ENCODE measurements at regions not wholly inside any gene's neighbourhood (a gene's known extent, or its start where the extent isn't known, plus 50 kb on each side); places are given as distances from the start of the nearest gene placed in this dataset.
A peak's percentile ranks its signal among the peaks of the same experiment; 100 is the strongest.
"Not testable (repeated sequence)": the region's sequence is repeated elsewhere in the genome, so short reads cannot be mapped to it uniquely, and the experiment has no call there.

DNA sequence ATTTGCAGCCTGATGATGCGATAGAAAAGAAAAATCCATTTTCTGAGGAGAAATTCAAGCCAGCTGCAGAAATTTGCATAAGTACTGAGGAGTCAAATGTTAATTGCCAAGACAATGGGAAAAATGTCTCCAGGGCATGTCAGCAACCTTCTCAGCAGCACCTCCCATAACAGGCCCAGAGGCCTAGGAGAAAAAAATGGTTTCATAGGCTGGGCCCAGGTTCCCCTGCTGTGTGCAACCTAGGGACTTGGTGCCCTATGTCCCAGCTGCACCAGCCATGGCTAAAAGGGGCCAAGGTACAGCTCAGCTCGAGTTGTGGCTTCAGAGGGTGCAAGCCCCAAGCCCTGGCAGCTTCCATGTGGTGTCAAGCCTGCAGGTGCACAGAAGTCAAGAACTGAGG, 144.8 kb upstream of the PRKD1 start:
- not testable (repeated sequence) for DNase-seq

DNA sequence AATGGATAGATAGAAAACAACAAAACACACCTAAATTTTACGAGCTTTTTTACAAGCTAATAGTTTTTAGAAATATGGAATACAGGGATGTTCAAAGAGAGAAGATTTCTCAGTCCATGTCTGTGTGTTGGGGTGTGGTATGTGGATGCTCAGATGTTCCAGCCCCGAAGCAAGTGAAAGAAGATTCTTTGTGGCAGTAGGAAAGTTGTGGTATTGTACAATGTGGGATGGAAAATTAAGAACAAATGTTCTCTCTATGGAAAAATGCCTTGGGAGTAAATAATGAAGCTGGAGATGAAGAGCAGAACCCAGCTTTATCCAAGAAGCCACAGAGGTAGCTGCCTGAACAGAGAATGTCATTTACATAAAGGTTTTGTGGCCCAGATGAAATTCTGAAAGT, 150.3 kb upstream of the PRKD1 start:
- no peak for DNase-seq

DNA sequence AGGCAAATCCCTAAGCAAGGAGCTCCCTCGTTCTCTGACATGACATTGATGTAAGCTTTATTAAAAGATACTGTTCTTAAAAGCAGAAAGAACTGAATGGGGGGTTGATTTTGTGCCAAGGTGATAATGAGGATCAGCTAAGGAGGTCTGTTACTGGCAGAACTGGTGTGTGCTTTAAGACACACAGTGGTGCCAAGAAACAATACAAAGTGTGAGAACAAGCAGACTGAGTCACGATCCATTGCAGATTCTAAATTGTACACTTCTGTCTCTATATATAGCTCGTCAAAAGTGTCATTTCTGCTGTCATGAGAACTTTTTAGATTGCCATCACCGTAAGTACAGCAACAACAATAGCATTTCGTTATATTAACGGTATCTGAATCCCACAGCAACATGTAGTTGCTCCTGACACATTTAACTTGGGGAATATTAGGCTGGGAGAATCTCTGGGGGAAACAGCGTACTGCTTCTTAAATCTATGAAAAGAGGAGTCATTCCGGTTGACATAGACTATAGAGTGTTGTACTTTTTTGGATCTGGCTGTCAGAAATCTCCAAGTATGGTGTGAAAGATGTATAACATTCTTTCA, 151.3 kb upstream of the PRKD1 start:
- no peak for DNase-seq

DNA sequence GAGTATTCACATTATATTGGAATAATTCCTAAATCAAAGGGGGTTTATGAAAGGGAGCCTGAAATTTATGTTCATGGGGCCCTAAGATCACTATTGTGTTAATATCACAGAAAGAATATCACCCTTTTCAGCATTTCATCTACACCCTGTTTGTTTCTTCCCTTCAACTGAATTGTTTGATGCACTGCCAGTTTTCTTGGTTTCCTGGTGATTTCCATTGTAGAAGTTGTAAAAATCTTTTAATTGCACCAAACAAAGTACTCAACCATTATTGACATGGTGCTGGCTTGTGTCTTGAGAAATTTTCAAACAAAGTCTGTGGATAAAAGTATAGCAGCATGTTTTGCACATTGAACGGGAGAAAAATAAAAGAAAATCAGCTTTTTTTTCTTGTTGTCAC, 154.8 kb upstream of the PRKD1 start:
- DNase-seq, result no peak

DNA sequence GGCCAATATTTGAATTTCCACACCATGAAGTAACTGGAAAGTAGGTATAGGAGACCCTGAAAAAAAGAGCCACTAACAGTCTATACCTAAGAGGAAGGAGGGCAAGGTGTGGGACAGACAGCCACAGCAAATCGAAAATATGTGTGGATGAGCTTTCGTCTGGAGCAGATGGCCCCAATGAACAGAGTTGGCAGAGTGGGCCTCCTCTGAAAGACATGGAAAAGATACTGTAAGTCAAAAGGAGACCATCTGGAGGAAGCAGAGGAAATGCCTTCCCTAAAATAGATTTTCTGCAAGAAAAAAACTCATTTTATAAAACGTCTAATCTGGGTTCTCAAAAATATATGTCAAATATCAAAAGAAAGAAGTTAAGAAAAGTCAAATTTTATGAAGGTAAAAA, 157.2 kb upstream of the PRKD1 start:
- no peak for DNase-seq

DNA sequence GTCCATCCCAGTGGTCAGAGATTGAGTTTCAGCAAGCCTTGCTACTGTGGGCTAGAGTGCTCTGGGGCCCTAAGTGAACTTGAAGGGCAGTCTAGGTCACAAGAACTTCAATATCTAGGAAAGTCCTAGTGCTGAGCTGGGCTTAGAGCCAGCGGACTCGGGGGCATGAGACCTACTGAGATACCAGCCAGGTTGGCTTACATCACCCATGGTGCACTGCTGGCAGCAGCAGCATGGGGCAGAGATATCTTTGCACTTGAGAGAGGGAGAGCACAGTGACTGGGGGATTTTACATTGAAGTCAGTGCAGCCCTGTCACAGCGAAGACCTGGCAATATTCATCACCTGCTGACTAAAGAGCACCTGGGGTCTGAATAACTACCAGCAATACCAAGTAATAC, 158.3 kb upstream of the PRKD1 start:
- DNase-seq, result no peak

DNA sequence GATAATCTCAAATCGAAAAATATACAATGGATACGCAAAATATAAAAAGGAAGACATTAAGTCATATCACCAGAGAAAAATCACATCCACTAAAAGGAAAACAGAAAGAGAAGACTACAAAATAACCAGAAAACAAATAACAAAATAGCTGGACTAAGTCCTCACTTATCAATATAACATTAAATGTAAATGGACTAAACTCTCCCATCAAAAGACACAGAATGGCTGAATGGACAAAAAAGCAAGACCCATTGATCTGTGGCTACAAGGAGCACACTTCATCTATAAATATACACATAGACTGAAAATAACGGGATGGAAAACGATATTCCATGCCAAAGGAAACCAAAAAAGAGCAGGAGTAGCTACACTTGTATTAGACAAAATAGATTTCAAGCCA, 161.0 kb upstream of the PRKD1 start:
- DNase-seq, result no peak

DNA sequence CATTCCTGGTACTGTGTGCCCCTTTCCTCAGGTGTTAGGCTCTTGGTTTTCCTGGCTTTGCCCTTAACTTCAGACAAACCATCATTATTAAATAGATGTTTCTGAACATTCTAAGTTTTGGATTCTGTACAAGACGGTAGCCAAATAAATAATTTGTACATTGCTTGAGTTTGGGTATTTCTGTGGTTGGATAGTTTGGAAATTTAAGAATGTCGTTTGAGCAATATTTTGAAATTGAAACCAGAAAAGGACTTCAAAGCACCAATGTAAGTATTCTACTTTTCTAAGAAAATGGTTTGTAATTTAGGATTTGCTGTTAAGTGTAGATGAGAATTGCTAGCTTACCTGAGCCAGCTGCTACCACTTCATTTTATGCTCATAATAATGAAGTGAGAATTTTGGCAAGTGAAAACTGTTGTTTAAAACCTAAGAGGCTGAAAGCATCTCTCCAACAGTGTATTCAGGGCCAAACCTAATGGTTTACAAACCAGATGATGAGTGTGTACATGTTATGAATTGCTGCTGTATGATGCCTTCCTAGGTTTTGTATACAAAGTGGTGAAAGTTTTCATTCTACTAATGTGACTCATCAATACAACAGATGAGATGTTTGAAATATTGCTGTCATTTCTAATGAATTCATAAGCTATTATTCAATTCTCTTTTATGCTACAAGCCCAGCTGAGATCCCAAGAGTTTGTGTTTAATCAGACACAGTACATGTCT, 181.5 kb upstream of the PRKD1 start:
- DNase-seq, result no peak

DNA sequence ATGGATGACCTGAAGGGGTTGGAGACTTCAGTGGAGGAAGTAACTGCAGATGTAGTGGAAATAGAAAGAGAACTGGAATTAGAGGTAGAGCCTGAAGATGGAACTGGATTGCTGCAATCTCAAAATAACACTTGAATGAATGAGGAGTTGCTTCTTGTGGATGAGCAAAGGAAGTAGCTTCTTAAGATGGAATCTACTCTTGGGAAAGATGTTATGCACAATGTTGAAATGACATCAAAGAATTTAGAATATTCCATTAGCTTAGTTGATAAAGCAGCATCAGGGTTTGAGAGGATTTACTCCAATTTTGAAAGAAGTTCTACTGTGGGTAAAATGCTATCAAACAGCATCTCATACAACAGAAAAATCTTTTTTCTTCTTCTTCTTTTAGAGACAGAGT, 186.4 kb upstream of the PRKD1 start:
- no peak for DNase-seq

DNA sequence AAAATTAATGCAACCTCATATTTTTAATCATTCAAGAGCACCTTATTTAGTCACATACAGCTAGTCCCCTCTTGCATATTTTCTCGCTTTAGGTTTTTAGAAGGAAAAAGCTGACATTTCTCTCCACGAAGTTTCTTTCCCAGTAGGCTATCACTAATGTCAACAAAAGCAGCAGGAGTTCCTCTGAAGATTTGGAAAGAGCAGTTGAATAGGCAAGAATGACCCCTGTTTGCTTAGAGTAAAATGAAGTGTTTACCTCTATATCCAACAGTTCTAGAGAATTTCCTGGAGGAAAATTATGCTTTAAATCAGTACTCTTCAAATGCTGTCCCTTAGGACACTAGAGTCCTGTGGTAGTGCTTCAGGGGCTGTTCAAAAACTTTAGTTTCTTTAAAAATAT, 188.1 kb upstream of the PRKD1 start:
- DNase-seq, result no peak

DNA sequence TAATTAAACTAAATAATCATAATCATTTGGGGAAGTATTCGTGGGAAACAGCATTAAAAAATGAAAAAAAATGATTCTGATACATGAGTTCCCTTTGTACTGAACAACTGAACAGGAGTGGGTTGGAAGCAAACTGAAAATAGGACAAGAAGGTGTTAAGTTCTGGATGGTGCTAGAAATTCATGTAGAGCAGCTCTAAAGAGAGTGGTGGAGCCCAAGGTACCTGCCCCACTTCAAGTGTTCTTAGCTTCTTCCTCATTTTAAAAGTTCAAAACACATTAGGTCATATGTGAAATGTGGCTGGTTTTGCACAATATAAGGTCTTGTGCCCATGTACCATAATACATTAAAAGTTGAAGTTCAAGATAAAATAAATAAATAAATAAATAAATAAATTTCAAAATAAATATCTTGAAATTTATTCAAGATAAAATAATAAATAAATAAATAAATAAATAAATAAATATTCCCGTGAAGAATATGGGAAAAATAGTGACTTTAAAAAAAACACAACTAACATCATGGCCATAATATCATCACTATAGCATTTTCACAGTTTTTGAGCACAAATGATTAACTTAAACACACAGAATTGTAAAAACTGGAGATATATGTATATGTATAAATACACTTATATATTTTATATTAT, 191.5 kb upstream of the PRKD1 start:
- DNase-seq, result no peak

DNA sequence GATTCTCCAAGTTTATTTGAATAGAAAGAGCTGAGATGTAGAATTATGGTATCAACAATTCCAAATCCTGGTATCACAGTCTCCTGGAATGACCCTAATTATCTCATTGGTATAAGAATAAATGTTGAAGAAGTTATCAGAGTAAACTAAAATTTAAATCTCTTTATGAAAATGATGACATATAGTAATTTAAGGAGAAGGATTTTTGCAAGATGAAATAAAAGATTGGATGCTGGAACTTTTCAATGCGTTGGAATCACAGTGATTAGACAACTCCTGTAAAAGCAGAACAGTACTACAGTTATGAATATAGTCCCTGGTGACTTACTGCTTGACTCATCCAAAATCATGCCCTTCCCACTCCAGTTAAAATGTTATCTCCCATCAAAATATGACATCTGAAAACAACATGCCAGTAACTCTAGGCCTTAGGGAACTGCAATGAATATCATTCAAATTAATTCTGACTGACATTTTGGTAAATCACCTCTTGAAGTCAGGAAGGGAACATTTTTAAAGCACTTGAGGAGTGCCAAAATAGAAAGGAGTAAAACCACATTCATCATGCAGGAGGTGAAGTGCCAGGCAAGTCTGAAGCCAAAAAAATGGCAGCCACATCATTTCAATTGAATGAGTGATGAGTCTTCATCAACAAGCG, 197.8 kb upstream of the PRKD1 start:
- DNase-seq, result no peak

DNA sequence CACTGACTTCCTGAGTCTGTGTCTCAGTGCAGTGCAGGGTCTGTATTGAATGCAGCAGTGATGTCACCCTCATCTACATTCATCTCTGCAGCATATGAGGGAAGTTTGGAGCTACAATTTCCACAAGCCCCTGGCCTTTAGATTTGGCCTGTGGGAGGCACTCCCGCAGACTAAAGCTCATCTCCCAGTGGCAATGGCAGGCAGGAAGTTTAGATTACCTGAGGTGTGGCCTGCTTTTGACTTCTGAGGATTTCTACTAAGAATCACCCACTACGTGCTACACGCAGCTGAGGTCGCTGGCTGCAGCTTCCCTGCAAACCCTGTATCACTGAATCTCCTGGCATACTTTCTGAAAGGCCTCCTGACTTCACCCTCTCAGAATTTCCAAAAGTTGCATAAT, 202.2 kb upstream of the PRKD1 start:
- no peak for DNase-seq

DNA sequence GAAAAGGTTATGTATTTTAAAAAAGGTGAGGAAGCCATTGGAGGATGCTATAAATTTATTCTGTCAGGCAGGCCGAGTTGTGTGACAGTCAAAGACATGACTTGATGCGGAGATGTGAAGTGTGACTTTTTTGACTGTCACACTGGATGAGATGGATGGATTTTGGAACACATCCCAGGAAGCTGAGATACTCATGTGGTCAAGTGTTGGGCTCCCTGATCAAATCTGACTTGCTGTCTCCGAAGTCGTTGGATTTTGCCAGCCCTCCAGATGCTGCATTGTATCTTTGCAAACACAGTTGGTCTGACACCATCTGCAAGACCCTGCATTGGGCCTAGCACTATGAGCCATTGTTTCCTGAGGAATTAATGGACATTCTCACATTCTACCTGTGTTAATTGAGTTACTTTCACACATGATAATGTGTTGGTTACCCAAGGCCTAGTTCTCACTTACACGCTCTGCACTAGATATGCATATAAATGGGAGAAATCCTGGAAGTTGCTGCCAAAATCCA, 204.0 kb upstream of the PRKD1 start:
- no peak for DNase-seq

DNA sequence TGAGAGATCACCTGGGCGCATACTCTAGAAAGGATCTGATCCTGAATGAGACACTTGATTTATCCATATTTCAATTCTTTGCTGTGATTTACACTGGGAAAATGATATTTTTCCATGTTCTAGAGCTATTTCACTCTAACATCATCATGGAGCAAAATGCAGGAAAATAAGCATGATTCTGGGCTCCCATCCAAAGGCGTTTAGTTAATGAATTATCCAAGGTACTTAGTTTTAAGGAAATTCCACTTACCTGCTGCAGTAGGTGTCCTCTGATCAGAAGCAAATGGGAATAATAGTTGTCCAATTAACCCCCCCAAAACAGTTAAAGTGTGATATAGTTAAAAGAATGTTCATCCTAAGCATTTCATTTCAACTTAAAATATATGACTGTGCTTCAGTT, 204.5 kb upstream of the PRKD1 start:
- no peak for DNase-seq

DNA sequence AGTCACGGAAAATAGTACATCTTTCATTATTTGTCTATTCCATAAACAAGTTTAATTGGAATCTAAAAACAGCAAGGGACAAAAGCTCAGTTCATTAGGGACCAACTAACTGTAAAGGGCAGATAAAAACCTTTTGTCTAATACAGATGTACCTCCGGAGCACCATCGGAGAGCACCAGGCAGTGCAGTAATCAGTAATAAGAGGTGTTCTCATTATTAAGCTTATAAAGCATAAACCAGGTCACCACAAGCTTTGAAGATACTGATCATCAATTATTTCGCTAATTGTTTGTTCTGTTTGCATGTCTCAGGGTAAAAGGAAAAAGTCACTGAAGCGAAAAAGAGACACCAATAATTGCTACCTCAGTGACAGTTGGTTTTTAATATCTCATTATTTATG, 207.3 kb upstream of the PRKD1 start:
- DNase-seq, result no peak

DNA sequence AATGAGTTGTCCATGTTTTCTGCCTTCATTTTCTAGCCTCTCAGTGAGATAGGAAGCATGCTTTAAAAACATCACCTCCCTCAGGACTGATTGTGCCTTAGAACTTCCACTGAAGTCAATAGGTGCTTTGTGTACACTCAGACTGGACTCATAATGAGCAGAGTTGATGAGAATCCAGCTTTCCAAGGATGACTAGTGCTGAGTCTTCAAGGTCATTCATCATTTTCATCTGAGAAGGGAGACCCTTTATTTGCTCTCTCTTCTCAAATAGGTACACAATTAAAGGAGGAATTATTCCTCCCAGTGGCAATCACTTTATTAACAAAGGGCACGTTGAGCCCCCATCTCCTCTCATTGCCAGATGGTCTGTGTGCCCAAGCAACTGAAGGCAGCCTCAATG, 210.9 kb upstream of the PRKD1 start:
- no peak for DNase-seq

DNA sequence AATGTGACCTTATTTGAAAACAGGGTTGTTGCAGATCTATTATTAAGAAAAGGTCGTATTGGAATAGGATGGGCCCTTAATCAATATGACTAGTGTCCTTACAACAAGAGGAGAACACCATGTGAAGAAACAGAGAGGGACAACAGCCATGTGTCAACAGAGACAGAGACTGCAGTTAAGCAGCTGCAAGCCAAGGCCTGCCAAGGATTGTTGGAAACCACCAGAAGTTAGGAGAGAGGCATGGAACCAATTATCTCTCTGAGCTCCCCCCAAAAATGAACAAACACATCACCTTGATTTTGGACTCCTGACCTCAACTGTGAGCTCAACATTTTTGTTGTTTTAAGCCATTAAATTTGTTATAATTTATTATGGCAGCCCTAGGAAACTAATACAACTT, 214.6 kb upstream of the PRKD1 start:
- no peak for DNase-seq

DNA sequence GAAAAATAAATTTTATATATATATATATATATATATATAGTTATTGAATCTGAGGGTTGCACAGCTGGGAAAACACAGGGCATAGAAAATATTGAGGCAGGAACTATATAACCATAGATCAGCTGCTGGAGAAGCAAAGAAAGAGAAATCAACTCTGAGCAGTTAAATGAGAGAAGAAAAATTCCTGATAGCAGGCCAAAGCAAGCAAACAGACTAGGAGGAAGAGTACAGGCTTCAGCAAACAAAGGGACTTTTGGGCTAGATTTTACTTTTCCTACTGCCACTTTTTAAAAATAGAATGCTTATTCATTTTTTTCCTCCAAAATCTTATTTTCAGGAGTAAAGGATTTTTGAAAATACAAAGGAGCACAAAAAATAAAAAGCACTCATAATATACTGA, 216.0 kb upstream of the PRKD1 start:
- DNase-seq, result peak; percentile 9

DNA sequence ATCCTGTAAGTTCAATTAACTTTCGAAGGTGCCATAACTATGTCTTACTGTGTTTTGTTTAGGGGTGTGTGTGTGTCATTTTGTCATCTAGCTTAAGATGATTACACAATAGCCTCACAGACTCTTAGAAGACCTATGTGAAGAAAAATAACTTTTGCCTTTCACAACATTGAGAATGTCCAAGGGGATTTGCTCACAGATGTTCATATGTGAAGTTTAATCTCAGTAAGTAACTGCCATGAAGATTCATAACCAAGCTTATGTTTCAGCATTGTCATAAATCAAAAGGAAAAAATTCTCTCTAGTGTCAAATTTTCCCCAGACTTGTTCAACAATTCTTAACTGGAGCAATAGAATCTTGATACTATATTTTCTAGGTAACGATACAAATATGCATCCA, 226.1 kb upstream of the PRKD1 start:
- DNase-seq, result no peak

DNA sequence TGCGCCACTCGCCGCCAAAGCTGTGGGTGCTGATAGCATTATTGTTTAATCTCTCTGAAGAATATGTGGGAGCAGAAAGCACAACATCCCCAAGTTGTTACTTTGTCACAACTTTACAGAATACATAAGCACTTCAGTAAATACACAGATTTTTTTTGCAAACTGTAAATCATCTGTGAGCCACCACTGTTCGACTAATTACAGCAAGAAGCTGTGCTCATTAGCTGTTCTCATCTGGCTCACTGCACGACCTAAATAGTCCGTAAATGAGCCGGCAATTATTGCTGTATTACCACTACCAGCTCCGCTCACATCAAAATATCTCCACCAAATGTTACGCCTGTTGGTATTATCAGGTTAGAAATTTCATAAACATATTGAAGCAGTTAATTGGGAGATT, 228.9 kb upstream of the PRKD1 start:
- DNase-seq, result no peak

DNA sequence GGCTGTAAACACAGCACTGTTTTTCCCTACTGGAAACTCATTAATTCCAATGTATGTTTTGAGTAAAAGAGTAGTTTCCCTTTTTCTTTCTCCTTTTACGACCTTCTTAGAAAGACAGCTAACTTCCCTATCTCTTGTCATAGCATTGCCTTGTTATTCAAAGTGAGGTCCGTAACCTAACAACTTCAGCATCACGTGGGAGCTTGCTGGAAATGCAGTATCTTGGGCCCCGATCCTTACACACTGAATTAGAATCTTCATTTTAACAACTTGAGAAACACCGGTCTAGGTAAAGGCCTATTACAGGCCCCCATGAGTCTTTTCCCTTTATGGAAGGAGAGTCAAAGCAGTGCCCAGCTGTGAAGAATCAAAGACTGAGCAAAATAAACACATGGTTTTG, 230.7 kb upstream of the PRKD1 start:
- no peak for DNase-seq

DNA sequence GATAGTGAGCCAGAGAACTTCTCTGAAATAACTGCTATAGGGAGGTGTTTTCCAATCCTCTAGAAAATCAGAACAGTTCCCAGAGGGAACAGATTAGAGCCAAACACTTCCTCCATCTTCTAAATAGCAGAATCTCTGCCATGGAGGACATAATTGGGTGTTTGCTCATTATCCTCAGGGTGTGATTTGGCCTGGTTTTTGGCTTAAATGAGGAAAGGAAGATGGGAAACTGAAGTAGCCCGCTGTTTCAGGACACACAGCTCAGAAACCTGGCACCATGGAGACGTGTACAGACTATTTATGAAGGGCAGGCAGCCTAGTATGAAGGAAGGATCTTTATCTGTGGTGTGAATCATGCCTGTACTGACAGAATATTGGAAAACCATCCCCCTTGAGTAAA, 231.7 kb upstream of the PRKD1 start:
- no peak for DNase-seq

DNA sequence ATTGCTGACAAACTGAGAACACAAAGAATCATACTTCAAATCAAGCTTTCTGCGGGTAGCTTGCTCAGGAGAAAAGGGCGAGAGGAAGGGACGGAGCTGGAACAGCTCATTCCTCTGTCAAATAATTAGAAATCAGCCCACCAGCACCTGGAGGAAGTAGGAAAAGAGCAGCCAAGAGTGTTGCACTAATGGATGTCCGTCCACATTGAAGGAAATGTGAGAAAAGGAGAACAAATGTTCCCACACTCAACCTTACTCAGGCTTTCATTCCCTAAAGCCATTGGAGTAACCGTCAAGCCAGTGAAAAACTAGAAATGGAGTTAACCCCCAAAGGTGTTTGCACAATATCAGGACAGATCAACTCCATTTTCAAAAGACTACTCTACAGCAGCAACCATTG, 233.0 kb upstream of the PRKD1 start:
- no peak for DNase-seq

Measured in fibroblast of skin of back (primary cell).